Activated naive CD4-positive, alpha-beta T cell treated with anti-CD3 and anti-CD28 coated beads, Interleukin-2, amount 50 U/mL, for 72 hours (primary cell): ENCODE measurements at regions not wholly inside any gene's neighbourhood (a gene's known extent, or its start where the extent isn't known, plus 50 kb on each side); places are given as distances from the start of the nearest gene placed in this dataset.

Experiments
- ATAC-seq, 2 donors: fragments of 150-1000 bp; cut with Tn5 transposase; 2 replicates each; pipeline ENCODE4 v1.10.0; 2021; ENCODE audit warnings: mild to moderate bottlenecking in 2 of 2, moderate library complexity in 2 of 2
- DNase-seq, 2 donors: peaks; one replicate each; pipeline ENCODE4 v3.0.0; 2021 to 2022; ENCODE audit warnings: low spot score in 2 of 2
- H3K27ac Mint-ChIP-seq, 2 donors: one replicate each; pipeline ENCODE4 v1.8.0; 2022; ENCODE audit warnings: mild to moderate bottlenecking in 2 of 2, mixed read lengths in 2 of 2
- H3K36me3 Mint-ChIP-seq, 2 donors: one replicate each; pipeline ENCODE4 v1.8.0; 2022; ENCODE audit warnings: mixed read lengths in 2 of 2
- H3K9me3 Mint-ChIP-seq, 2 donors: one replicate each; pipeline ENCODE4 v1.8.0; 2022; ENCODE audit warnings: mixed read lengths in 2 of 2

DNA sequence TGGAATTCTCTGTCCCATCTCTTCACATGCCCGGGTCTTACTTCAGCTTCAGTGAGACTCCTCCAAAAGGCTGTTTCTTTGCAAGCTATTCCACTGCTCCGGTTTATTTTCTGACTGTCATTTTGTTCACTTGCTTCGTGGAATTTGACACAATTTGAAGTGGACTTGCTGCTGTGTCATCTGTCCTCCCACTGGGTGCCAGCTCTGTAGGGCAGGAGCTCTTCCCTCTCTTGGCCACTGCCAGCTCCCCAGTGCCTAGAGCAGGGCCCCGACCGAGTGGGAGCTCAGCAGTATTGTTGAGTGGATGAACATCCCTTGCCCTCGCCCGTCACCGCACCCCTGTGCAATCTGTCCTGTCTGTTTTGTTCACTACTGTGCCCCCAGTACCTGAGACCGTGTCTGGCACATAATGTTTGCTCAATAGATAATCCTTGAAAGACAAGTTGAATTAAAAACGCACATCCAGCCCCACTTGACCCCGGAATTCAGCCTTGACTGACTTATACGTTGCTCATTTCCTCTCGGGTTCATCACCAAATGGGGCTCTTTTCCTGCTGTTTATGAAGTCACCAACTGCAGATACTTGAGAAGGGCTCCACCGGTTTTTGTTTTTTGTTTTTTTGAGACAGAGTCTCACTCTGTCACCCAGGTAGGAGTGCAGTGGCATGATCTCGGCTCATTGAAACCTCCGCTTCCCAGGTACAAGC, 170.3 kb upstream of the KCNG1 start:
- H3K9me3 Mint-ChIP-seq = no peaks in the 10 kb centered on the region
- no peak for DNase-seq
- ATAC-seq = no peak
- H3K36me3 Mint-ChIP-seq = no peaks in the 10 kb centered on the region
- no peak overlapping the region for H3K27ac Mint-ChIP-seq

- Mint-ChIP-seq H3K36me3 (no peaks in the 10 kb centered on the region), H3K9me3 (no peaks in the 10 kb centered on the region), H3K27ac (no peak overlapping the region)
- DNase-seq = no peak
- no peak for ATAC-seq
Measured at GRCh38 chr20:51190783-51191180, 167.9 kb upstream of the KCNG1 start.

GRCh38 chr20:51189814-51190782, 167.2 kb upstream of the KCNG1 start:
- no peak for ATAC-seq
- Mint-ChIP-seq H3K36me3 (no peaks in the 10 kb centered on the region), H3K27ac (no peak overlapping the region), H3K9me3 (no peaks in the 10 kb centered on the region)
- DNase-seq = no peak

DNA sequence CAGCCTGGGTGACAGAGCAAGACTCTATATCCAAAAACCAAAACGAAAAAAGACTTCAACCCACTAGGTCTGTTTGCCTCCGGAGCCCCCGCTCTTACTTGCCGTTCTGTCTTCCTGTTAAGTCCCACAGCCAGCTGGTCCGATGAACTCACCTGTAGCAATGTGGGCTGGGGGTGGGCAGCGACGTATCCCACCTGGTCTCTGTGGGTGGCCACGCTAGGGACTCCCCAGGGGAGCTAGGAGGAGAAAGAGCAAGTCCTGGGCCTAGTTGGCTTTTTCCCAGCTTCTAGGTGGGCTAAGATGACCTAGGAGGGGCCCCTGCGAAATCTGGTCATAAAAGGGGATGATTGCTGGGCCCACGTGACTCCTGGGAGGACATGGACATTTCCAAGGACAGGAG, 166.0 kb upstream of the KCNG1 start:
- Mint-ChIP-seq H3K27ac (no peak overlapping the region), H3K36me3 (no peaks in the 10 kb centered on the region), H3K9me3 (no peaks in the 10 kb centered on the region)
- ATAC-seq = no peak
- no peak for DNase-seq

- no peaks in the 10 kb centered on the region for H3K9me3 Mint-ChIP-seq
- no peak for DNase-seq
- no peak overlapping the region for H3K27ac Mint-ChIP-seq
- no peak for ATAC-seq
- H3K36me3 Mint-ChIP-seq = no peaks in the 10 kb centered on the region
Measured at GRCh38 chr20:51187261-51187660, 164.4 kb upstream of the KCNG1 start.

DNA sequence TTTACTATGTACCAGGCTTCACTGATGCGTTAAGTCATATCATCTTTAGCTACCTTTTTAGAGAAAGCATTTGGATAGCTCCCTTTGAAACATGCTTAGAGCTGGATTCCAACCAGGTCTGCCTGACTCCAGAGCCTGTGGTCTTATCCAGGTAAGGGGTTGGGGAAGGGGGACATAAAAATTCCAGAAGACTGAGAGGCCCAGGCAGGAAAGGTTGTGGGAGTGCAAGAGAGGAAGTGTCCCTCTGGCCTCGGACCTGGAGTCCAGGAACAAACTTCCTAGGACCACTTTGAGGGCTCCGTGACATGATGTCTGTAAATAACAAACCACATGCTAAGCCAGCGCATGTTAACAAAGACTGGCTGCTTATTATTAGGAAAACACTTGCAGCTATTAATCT, 163.0 kb upstream of the KCNG1 start:
- no peaks in the 10 kb centered on the region for H3K9me3 Mint-ChIP-seq
- no peak for DNase-seq
- ATAC-seq = no peak
- H3K36me3 Mint-ChIP-seq = no peaks in the 10 kb centered on the region
- H3K27ac Mint-ChIP-seq = no peak overlapping the region

- Mint-ChIP-seq H3K9me3 (no peaks in the 10 kb centered on the region), H3K27ac (no peak overlapping the region), H3K36me3 (no peaks in the 10 kb centered on the region)
- ATAC-seq = no peak
- DNase-seq = no peak
Measured at GRCh38 chr20:51185277-51185676, 162.4 kb upstream of the KCNG1 start.

GRCh38 chr20:51184289-51184688, 161.4 kb upstream of the KCNG1 start:
- H3K9me3 Mint-ChIP-seq = no peaks in the 10 kb centered on the region
- H3K27ac Mint-ChIP-seq = no peak overlapping the region

GRCh38 chr20:51183451-51183850, 160.5 kb upstream of the KCNG1 start:
- DNase-seq = no peak
- Mint-ChIP-seq H3K27ac (no peak overlapping the region), H3K36me3 (no peaks in the 10 kb centered on the region), H3K9me3 (no peaks in the 10 kb centered on the region)
- no peak for ATAC-seq

More at GRCh38 chr20:51184289-51184688, 161.4 kb upstream of the KCNG1 start:
- DNase-seq = no peak
- no peak for ATAC-seq
- no peaks in the 10 kb centered on the region for H3K36me3 Mint-ChIP-seq

GRCh38 chr20:51182571-51182970, 159.7 kb upstream of the KCNG1 start:
- no peak overlapping the region for H3K27ac Mint-ChIP-seq

GRCh38 chr20:51178153-51178552, 155.2 kb upstream of the KCNG1 start:
- Mint-ChIP-seq H3K36me3 (no peaks in the 10 kb centered on the region), H3K9me3 (no peaks in the 10 kb centered on the region), H3K27ac (no peak overlapping the region)
- ATAC-seq (no peak), DNase-seq (no peak)

More at GRCh38 chr20:51182571-51182970, 159.7 kb upstream of the KCNG1 start:
- Mint-ChIP-seq H3K9me3 (no peaks in the 10 kb centered on the region), H3K36me3 (no peaks in the 10 kb centered on the region)
- DNase-seq (no peak), ATAC-seq (no peak)

GRCh38 chr20:51176876-51177275, 154.0 kb upstream of the KCNG1 start:
- ATAC-seq (no peak), DNase-seq (no peak)
- Mint-ChIP-seq H3K27ac (no peak overlapping the region), H3K36me3 (no peaks in the 10 kb centered on the region), H3K9me3 (no peaks in the 10 kb centered on the region)

DNA sequence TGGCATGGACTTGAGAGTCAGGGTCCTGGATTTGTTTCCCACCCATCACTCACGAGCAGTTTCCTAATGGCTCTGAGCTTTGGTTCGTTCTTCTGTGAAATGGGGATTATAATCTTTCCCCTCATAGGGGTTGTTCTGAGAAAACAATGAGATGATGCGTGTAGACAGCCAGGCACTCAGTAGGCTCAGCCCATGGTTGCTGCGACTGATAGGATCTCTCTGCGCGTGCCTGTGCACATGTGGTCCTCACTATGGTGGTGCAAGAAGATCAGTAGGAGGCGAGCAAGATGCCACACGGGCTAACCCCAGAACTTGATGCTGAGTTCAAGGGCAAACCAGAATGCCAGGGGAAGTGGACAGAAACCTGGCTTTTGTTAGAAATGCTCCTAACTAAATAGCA, 153.5 kb upstream of the KCNG1 start:
- H3K9me3 Mint-ChIP-seq = no peaks in the 10 kb centered on the region
- no peak for DNase-seq
- no peak for ATAC-seq
- no peaks in the 10 kb centered on the region for H3K36me3 Mint-ChIP-seq
- H3K27ac Mint-ChIP-seq = no peak overlapping the region

DNA sequence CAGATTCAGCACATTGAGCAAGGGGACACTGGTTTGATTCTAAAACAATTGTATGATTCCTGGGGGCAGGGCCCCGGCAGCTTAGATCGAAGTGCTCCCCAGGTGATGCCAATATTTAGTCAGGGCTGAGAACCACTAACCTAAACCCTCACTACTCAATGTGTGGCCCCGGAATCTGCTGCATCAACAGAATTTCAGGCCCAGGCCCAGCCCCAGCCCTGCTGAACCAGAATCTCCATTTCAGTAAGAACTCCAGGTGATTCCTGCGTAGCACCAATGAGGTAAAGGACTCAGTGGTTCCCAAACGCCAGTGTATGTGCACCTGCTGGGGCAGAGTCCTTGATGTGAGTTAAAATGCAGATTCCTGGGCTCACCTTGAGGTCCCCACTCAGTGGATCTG, 152.8 kb upstream of the KCNG1 start:
- DNase-seq (no peak), ATAC-seq (no peak)
- H3K36me3 Mint-ChIP-seq = no peaks in the 10 kb centered on the region
- H3K27ac Mint-ChIP-seq = no peak overlapping the region
- H3K9me3 Mint-ChIP-seq = no peaks in the 10 kb centered on the region

DNA sequence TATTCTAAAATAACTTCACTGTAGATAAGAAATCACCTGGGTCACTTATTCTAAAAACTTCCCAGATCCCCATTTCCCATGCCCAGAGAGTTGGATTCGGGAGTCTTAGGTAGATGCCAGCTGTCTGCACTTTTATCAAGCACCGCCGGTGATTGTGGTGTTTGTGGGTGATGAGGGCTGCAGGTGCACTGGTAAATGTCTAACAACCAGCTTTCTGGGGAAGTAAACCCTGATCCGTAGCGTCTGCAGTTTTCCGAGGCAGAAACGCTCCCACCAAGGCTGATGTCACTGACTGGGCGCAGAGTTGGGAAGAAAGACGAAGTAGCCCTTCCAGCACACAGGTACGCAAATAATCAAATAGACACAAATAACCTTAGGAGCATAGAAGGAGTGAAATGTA, 152.2 kb upstream of the KCNG1 start:
- DNase-seq (no peak), ATAC-seq (no peak)
- H3K9me3 Mint-ChIP-seq = no peaks in the 10 kb centered on the region
- H3K36me3 Mint-ChIP-seq = no peaks in the 10 kb centered on the region
- H3K27ac Mint-ChIP-seq = no peak overlapping the region

DNA sequence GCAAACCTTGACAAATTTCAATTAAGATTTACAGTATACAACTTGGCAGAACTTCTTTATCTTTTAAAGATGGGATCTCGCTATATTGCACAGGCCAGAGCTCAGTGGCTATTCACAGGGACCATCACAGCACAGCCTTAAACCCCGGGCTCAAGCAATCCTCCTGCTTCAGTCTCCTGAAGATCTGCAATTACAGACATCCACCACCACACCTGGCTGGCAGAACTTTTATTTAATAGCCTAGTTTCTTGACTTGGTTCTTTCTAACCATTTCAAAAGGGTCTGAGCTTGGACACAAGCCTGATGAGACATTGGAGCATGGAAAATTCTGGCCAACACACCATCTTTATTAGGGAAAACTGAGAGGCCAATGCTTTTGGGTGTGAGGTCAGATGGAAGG, 151.6 kb upstream of the KCNG1 start:
- ATAC-seq = no peak
- no peak overlapping the region for H3K27ac Mint-ChIP-seq
- no peaks in the 10 kb centered on the region for H3K9me3 Mint-ChIP-seq
- H3K36me3 Mint-ChIP-seq = no peaks in the 10 kb centered on the region
- no peak for DNase-seq

DNA sequence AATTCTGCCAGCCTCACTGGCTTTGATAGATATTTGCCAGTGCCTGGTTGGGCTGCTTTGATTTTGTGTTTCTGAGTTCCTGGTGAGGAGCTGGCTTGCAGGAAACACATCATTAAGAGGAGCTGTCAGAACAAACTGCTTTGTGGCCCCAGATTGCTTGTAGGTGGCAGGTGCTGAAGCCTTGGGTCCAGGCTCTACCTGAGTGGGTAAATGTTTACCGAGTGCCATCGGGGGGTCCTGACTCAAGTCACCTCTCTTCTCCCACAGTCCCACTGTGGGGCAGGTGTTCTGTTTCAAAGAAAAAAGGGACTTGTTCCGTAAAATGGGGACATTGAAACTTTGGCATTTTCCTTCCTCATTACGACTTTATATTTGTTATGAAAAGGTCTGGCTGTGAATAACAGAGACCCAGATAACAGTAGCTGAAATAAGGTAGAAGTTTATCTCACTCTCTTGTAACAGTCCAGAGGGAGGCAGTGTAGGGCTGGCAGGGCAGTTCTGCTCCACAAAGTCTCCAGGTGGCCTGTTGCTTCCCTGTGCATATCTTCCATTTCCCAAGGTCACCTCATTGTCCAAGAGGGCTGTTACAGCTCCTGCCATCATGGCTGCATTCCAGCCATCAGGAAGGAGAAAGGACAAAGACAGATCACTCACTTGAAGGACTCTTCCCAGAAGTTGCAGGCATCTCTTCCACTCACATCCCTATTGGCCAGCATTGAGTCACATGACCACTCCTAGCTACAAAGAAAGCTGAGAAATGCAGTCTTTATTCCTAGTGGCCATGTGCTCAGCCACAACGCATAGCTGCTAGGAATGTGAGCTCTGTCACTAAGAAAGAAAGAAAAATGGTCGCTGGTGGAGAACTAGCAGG, 149.9 kb upstream of the KCNG1 start:
- no peaks in the 10 kb centered on the region for H3K36me3 Mint-ChIP-seq
- no peak overlapping the region for H3K27ac Mint-ChIP-seq
- no peaks in the 10 kb centered on the region for H3K9me3 Mint-ChIP-seq
- DNase-seq = no peak
- ATAC-seq = no peak
